B cell (primary cell): ENCODE measurements at regions not wholly inside any gene's neighbourhood (a gene's known extent, or its start where the extent isn't known, plus 50 kb on each side); places are given as distances from the start of the nearest gene placed in this dataset.

Experiments
- ATAC-seq: fragments of 200-7000 bp; cut with Tn5 transposase; one replicate; pipeline ENCODE4 v1.10.0; 2021; ENCODE audit warnings: low read depth, mild to moderate bottlenecking, moderate number of reproducible peaks, moderate library complexity
- CTCF ChIA-PET: fragments of 350-600 bp; sonication (Branson Sonifier 250); formaldehyde crosslinking; loops from one replicate; lab custom pipeline; 2021; ENCODE audit warnings: antibody characterized with exemption, inconsistent platforms; lab: Charles Lee
- POLR2A ChIA-PET: fragments of 350-600 bp; sonication (Branson Sonifier 250); formaldehyde crosslinking; loops from one replicate; lab custom pipeline; 2021; ENCODE audit warnings: antibody characterized with exemption; lab: Charles Lee
- DNase-seq: peaks from one replicate; pipeline ENCODE4 v3.0.0; 2013
- H2AFZ ChIP-seq: 2 replicates; pipeline ENCODE4 v1.6.1; 2012; ENCODE audit warnings: mild to moderate bottlenecking, low read depth, low read length; ENCODE audit not compliant: insufficient read depth, poor library complexity, severe bottlenecking
- H3K27ac ChIP-seq, 2 donors: 1 replicate in 1 of 2; 2 replicates in 1 of 2; pipeline ENCODE4 v1.5.1; 2012 to 2013; ENCODE audit warnings: low read length in 2 of 2, mild to moderate bottlenecking in 2 of 2, moderate library complexity in 1 of 2
- H3K27me3 ChIP-seq, 4 experiments: fragments of 200-600 bp in 1 of 4; sonication (generic) in 1 of 4; replicated peaks in 1 of 4; 1 replicate in 2 of 4; 2 replicates in 2 of 4; pipeline versions ENCODE4 v1.6.1 to v1.7.0; 2013 to 2016; ENCODE audit warnings: low read length in 3 of 4, mild to moderate bottlenecking in 2 of 4, mixed read lengths in 1 of 4, moderate library complexity in 1 of 4; ENCODE audit not compliant: insufficient read depth in 4 of 4, control insufficient read depth in 3 of 4; ENCODE audit errors: control extremely low read depth in 1 of 4
- H3K36me3 ChIP-seq, 2 experiments: replicated peaks in 1 of 2; 1 replicate in 1 of 2; 2 replicates in 1 of 2; pipeline versions ENCODE4 v1.6.1 to v1.7.1; 2013; ENCODE audit warnings: low read length in 1 of 2; ENCODE audit not compliant: insufficient read depth in 2 of 2, control insufficient read depth in 1 of 2; ENCODE audit errors: control extremely low read depth in 1 of 2, extremely low read depth in 1 of 2
- H3K4me1 ChIP-seq, 2 donors: fragments of 200-600 bp in 1 of 2; sonication (generic) in 1 of 2; 1 replicate in 1 of 2; 2 replicates in 1 of 2; pipeline versions ENCODE4 v1.5.1 to v1.6.1; 2013 to 2017; ENCODE audit warnings: low read length in 2 of 2; ENCODE audit not compliant: control insufficient read depth in 2 of 2, insufficient read depth in 2 of 2
- H3K4me2 ChIP-seq: replicated peaks from 2 replicates; pipeline ENCODE3; 2012; ENCODE audit warnings: mild to moderate bottlenecking, low read depth, low read length; ENCODE audit not compliant: poor library complexity, severe bottlenecking
- H3K4me3 ChIP-seq, 5 experiments: fragments of 200-600 bp in 1 of 5; sonication (generic) in 1 of 5; 1 replicate in 3 of 5; 2 replicates in 2 of 5; pipeline versions ENCODE4 v1.5.1 to v1.7.0; 2011 to 2016; ENCODE audit warnings: low read length in 4 of 5, mild to moderate bottlenecking in 4 of 5, low read depth in 2 of 5, control low read depth in 1 of 5, moderate library complexity in 1 of 5; ENCODE audit not compliant: insufficient read depth in 1 of 5; ENCODE audit errors: control extremely low read depth in 1 of 5, extremely low read depth in 1 of 5
- H3K79me2 ChIP-seq: fragments of 200-600 bp; sonication (generic); one replicate; pipeline ENCODE4 v1.6.0; 2016; ENCODE audit warnings: low read length; ENCODE audit not compliant: control insufficient read depth, insufficient read depth
- H3K9ac ChIP-seq: fragments of 200-600 bp; sonication (generic); 2 replicates; pipeline ENCODE4 v1.6.1; 2017; ENCODE audit warnings: mild to moderate bottlenecking, low read length, moderate library complexity
- H3K9me3 ChIP-seq, 3 donors: one replicate each; pipeline versions ENCODE4 v1.6.1 to v1.7.1; 2013; ENCODE audit warnings: low read length in 2 of 3; ENCODE audit not compliant: control insufficient read depth in 2 of 3, insufficient read depth in 1 of 3; ENCODE audit errors: control extremely low read depth in 1 of 3
- H4K20me1 ChIP-seq: 2 replicates; pipeline ENCODE4 v1.6.0; 2012; ENCODE audit warnings: mild to moderate bottlenecking, low read length; ENCODE audit not compliant: insufficient read depth, control insufficient read depth, poor library complexity, severe bottlenecking
- H3K27ac Mint-ChIP-seq: one replicate; pipeline ENCODE4 v1.8.0; 2021; ENCODE audit warnings: mixed read lengths
- H3K27me3 Mint-ChIP-seq: one replicate; pipeline ENCODE4 v1.8.0; 2021; ENCODE audit warnings: mixed read lengths
- H3K4me1 Mint-ChIP-seq: one replicate; pipeline ENCODE4 v1.8.0; 2021; ENCODE audit warnings: mixed read lengths
- H3K4me3 Mint-ChIP-seq: one replicate; pipeline ENCODE4 v1.8.0; 2021; ENCODE audit warnings: mixed read lengths
- H3K9me3 Mint-ChIP-seq: one replicate; pipeline ENCODE4 v1.8.0; 2022; ENCODE audit warnings: mixed read lengths; ENCODE audit not compliant: insufficient read depth
- CTCF ChIP-seq: fragments of 200-600 bp; IDR thresholded peaks from one replicate; pipeline ENCODE4 v1.8.0; 2022; ENCODE audit warnings: antibody characterized with exemption, mild to moderate bottlenecking
- EZH2 ChIP-seq: IDR thresholded peaks from 2 replicates; pipeline ENCODE4 v1.6.1; 2012; ENCODE audit warnings: borderline replicate concordance, low read depth, mild to moderate bottlenecking, moderate library complexity, low read length; ENCODE audit not compliant: insufficient read depth, poor library complexity, severe bottlenecking
- WGBS: methylation state at CpG from one replicate; pipeline ENCODE4 v1.1.5; 2013; ENCODE audit warnings: missing lambda C conversion rate; ENCODE audit not compliant: insufficient coverage; 5-methylcytosine and 5-hydroxymethylcytosine counted together
- intact Hi-C: fragments of 100-400 bp; cut with micrococcal nuclease; formaldehyde crosslinking; loops from one replicate; pipeline ENCODE4 v1.10.0; 2022

GRCh38 chr9:117779760-117780159 is 75.6 kb downstream of the TLR4 start:
- no peak overlapping the region for H2AFZ ChIP-seq
- no CpG with 5 or more reads among the region's 3 CpGs for WGBS
- Mint-ChIP-seq H3K4me1 (peaks cover 3% of the 10 kb centered on the region), H3K27me3 (peaks cover 13% of the 10 kb centered on the region), H3K27ac (no peak overlapping the region), H3K9me3 (no peaks in the 10 kb centered on the region), H3K4me3 (no peak overlapping the region)
- ChIA-PET POLR2A (no interaction called here), CTCF (no interaction called here)
- H3K4me1 ChIP-seq: peaks cover 10 to 16% of the 10 kb centered on the region in 2 donors
- H3K9me3 ChIP-seq: peaks cover 0 to 3% (median 2%) of the 10 kb centered on the region in 3 donors
- no peaks in the 10 kb centered on the region for H3K36me3 ChIP-seq
- H3K27me3 ChIP-seq: peaks cover 0 to 4% (median 0%) of the 10 kb centered on the region in 4 experiments
- no peak overlapping the region for H3K9ac ChIP-seq
- no peak for DNase-seq
- TF ChIP-seq EZH2: no peak
- no peak for TF ChIP-seq CTCF
- H4K20me1 ChIP-seq: no peaks in the 10 kb centered on the region
- ATAC-seq: no peak
- H3K27ac ChIP-seq: no peak overlapping the region
- no peak overlapping the region for H3K4me2 ChIP-seq
- no peaks in the 10 kb centered on the region for H3K79me2 ChIP-seq
- intact Hi-C loops: loop anchor here (5.0 kb wide), 1 partner anchor 62 kb away; no protein-coding TSS in a partner anchor
- H3K4me3 ChIP-seq: no peak overlapping the region

- 4% methylated on average over 4 of the region's 10 CpGs for WGBS
- Mint-ChIP-seq H3K27ac (no peak overlapping the region), H3K4me1 (no peaks in the 10 kb centered on the region), H3K4me3 (no peak overlapping the region), H3K9me3 (no peaks in the 10 kb centered on the region), H3K27me3 (no peaks in the 10 kb centered on the region)
- Histone ChIP-seq H3K9me3 (peaks cover 0 to 3% (median 2%) of the 10 kb centered on the region in 3 donors), H3K4me2 (peak overlapping the region; percentile 78), H3K4me1 (peaks cover 10 to 16% of the 10 kb centered on the region in 2 donors), H4K20me1 (no peaks in the 10 kb centered on the region), H3K79me2 (no peaks in the 10 kb centered on the region), H3K4me3 (peak overlapping the region; percentile 35 to 67 (median 59)), H2AFZ (peak overlapping the region; percentile 85), H3K27me3 (no peaks in the 10 kb centered on the region), H3K9ac (peak overlapping the region; percentile 66), H3K36me3 (no peaks in the 10 kb centered on the region), H3K27ac (peak overlapping the region; percentile 50 to 68)
- POLR2A ChIA-PET: no interaction called here
- CTCF ChIA-PET: interaction anchor here (0.5 to 1.8 kb wide), 8 partner anchors 9 to 1509 kb away, joined by 3 to 6 read pairs (median 3); partner anchors contain the start of gene TLR4
- DNase-seq: peak; percentile 82
- peak; percentile 90 for TF ChIP-seq CTCF
- TF ChIP-seq EZH2: no peak
- intact Hi-C loops: loop anchor here (1.0 to 5.0 kb wide), 4 partner anchors 43 to 139 kb away; partner anchors contain the start of gene TLR4
- ATAC-seq: peak; percentile 68
These were observed 79.0 kb downstream of the TLR4 start for GRCh38 chr9:117782931-117783788.
